Mucosa of gallbladder (tissue), 1 donor: ENCODE measurements at regions not wholly inside any gene's neighbourhood (a gene's known extent, or its start where the extent isn't known, plus 50 kb on each side); places are given as distances from the start of the nearest gene placed in this dataset.

Experiments used
- DNase-seq: peaks from one replicate; pipeline ENCODE4 v3.0.0-alpha.2; 2020; ENCODE audit warnings: low spot score
- donor health status: DM: no; HTN: no; CAD: no.

- no peak for DNase-seq
Observed at GRCh38 chr5:98557916-98558315, 215.5 kb upstream of the RGMB start.

DNA sequence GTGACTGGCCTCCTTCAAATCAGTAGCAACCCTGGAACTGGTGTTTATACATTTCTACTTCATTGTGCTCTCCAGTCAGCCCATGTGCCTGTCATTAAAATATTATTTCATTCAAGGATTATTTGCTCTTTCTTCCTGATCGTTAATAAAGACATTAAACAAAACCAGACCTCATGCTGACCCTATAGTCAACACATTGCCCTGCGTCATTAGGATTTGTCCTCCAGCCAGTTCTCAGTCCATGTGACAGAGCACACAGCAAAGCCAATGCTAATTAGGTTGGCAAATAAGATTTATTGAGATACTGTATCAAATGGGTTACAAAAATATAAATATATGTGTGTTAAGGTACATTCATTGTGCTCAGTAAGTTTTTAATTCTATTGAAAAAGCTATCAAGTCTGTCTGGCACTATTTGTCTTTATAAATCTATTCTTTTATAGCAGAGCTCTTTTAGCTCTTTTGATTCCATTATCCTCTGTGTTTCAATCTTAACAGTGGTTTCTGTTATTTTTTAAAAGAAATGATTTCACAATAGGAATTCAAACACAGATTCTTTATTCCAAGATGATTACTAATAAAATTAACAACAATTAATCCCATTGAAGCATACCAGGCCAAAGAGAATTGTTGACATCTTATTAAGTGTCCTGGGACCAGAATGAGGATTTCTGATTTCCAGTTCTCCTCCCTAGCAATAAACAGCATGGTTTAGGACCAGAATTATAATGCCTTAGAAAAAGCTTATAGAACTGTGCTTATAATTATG is 209.4 kb upstream of the RGMB start:
- DNase-seq, result no peak

GRCh38 chr5:98564836-98565235 is 208.6 kb upstream of the RGMB start:
- DNase-seq, result no peak

DNA sequence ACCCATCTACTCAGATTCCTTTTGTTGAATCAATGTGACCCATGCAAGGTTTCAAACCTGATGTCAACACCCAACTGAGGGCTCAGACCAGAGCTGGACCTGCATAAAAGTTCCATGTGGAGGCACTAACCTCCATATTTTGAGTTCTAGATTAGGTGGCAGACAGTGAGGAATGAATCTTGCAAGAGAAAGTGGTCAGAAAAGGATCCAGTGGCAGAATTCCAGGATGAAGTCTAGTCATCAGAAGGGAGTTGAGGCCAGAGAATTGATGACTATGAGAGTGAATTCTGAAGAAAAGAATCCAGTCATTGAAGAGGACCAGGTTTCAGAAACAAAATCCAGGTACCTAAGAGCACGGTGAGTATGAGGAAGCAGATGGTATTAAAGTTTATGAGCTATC is 205.1 kb upstream of the RGMB start:
- no peak for DNase-seq

GRCh38 chr5:98569288-98569687 is 204.2 kb upstream of the RGMB start:
- DNase-seq, result no peak

DNA sequence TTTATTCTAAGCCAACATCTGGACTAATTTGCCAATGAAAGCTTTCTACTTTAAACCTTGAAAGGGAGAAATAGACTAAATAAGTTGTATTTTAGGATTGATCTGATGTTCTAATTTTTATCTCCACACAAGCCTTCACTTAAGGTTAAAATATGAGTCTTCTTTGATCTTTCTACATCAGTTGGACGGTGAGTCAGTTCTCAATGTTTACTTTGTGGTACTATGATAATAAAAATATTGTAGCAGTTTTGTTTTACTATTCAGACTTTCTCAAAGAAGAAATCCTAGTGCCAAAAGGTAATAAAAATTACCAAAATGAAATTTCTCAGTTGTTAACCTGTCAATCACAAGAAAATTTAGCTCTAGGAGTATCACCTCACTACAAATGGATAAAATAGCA is 203.5 kb upstream of the RGMB start:
- DNase-seq, result no peak

GRCh38 chr5:98570661-98571191 is 202.7 kb upstream of the RGMB start:
- no peak for DNase-seq

DNA sequence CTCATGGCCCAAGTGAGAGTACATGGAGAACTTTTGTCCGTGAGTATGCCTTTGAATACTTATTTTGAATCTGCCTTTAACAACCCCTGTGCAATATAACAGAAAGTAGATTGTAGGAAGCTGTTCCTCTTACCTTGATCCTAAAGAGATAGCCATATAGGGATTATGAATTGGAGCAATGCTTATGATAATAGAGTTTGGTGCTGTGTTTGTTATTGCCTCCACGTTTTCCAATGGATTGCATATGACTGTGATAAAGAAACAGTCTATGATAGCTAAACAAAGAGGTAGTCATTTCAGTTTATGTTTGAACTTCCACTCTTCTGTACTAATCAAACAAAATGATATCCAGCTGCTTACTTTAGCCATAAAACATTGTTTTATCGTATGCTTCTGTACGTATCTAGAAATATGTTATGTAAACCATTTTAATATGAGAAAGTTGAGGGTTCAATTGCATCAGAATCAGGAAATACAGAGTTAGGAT is 199.6 kb upstream of the RGMB start:
- no peak for DNase-seq

DNA sequence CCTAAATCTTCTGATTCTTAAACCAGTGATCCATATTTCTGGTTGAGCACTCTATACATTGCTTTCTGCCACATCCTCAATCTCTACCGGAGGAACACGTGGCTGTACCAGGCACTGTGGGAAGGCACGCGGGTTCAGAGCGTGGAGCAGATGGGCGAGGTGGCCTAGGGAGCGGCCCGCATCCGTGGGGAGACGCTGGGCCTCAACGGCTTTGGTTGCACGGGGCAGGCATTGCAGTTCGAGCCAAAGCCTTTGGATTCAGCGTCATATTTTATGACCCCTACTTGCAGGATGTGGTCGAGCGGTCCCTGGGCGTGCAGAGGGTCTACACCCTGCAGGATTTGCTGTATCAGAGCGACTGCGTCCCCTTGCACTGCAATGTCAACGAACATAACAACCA is 197.2 kb upstream of the RGMB start:
- no peak for DNase-seq

DNA sequence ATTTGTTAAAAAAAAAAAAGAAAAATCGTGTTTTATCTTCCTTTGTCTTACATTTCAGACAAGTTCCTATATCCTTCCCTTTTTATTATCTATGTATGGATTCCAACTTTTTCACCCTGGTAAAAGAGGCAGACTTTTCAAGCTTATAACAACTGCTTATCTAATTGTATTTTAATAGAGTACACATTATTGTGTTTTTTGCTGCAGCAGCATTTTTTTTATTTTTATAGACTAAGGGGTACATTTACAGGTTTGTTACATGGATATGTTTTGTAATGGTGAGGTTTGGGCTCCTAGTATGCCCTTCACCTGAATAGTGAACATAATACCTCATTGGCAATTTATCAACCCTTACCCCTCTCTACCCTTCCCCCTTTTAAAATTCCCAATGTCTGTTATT is 195.0 kb upstream of the RGMB start:
- no peak for DNase-seq

GRCh38 chr5:98581112-98581997 is 192.1 kb upstream of the RGMB start:
- DNase-seq, result no peak

- DNase-seq, result no peak
Observed at GRCh38 chr5:98583586-98583985, 189.9 kb upstream of the RGMB start.

GRCh38 chr5:98585661-98586310 is 187.7 kb upstream of the RGMB start:
- DNase-seq, result no peak

DNA sequence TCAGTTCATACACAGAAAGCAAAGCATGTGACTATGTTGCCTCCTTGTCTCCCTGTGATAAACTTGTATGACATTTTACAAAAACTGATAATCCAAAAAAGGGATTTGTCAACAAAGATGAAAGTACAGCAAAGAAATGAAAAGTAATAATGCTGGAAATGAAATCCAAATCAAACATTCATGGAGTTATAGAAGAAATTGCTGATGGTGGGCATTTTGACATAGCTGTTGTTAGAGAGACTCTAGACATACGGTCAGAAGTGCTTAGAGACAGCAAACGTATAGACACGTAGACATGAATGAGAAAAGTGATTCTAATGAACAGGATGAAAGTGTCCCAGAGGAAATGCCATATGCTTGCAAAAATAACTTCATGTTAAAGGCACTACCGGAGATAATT is 186.9 kb upstream of the RGMB start:
- no peak for DNase-seq

DNA sequence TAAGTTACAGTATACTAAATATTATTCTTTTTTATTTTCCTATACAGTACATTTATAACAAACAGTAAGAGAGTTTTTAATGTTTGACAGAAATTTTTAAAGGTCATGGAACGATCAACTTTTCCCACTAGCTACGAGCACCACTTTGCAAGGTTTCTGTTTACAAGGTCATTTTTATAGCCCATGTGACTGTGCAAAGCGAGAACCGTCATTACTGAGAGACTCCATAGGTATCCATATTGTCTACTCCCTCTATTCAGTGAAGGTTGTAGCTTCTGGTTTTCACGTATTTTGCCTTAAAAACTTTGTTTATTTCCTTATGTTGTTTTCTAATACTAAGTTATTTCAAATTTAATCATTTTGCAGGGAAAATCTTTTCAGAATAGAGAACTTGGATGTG is 186.3 kb upstream of the RGMB start:
- DNase-seq, result no peak

DNA sequence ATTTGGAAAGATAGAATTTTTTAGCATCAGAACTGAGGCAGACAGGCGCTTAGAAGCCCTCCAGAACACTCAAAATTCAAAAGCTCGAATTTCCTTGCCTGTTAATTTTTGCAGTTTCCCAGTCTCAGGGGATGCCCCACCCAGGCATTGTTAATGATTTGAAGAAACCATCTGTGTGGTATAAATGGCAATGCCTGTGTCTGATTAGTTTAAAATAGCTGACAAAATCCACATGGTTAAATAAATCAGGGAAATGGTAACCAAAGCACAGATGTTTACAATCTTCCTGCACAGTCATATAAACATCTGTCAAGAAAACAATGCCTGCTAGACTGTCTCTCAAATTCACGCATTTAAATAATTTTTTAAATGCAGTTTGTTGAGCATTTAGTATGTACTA is 185.2 kb upstream of the RGMB start:
- DNase-seq, result no peak

DNA sequence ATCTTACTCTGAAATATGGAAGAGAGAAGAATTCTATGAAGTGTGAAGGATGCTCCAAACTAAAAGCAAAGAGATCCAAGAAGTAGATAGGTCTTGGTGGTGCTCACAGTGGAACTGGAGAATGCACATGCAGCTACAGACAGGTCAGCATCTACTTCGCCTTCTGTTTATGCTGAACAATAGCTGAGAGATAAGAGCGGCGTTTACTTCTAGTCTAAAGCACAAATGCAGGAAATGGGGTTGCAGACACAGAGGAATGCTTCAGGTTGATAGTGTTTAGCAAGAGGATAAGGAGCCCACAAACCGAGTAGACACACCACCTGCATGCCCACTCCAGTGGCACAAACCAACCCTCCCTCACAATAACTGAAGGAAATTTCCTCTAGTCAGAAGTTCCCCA is 180.0 kb upstream of the RGMB start:
- DNase-seq, result no peak

DNA sequence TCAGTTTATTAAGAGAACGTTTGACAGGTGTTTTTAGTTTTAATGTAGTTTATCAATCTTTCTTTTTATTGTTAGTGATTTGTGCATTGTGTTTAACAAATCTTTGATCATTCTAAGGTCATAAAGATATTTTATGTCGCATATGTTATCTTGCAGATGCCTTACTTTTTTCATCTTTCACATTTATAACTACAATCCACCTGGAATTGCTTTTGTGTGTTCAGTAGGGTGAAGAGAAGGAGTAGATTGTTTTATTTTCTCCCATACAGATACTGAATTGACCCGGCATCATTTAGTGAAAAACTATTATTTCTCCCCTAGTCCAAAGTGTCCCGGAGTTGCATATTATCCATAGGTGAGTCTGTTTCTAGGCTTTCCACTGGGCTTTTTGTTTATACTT is 179.4 kb upstream of the RGMB start:
- no peak for DNase-seq

GRCh38 chr5:98599016-98599415 is 174.4 kb upstream of the RGMB start:
- DNase-seq, result no peak

DNA sequence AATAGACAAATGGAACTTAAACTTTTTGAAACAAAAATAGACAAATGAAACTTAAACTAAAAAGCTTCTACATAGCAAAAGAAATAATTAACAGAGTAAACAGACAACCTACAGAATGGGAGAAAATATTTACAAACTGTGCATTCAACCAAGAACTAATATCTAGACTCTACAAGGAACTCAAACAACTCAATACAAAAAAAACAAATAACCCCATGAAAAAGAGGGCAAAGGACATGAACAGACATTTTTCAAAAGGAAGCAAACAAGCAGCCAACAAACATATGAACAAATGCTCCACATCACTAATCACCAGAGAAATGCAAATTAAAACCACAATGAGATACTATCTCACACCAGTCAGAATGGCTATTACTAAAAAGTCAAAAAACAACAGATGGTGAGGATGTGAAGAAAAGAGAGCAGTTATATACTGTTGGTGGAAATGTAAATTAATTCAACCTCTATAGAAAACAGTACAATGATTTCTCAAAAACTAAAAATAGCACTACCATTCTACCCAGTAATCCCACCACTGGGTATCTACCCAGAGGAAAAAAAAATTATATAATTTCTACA is 170.8 kb upstream of the RGMB start:
- no peak for DNase-seq

- DNase-seq, result no peak
Observed at GRCh38 chr5:98603456-98603855, 170.0 kb upstream of the RGMB start.

GRCh38 chr5:98604301-98604700 is 169.2 kb upstream of the RGMB start:
- no peak for DNase-seq
